ENCODE measurements at regions not wholly inside any gene's neighbourhood (a gene's known extent, or its start where the extent isn't known, plus 50 kb on each side); places are given as distances from the start of the nearest gene placed in this dataset.

- no peak overlapping the region for H3K9ac ChIP-seq (replicated peaks; ENCODE audit: extremely low read depth, insufficient read depth, low read length)
- no peak overlapping the region for H2AFZ ChIP-seq (ENCODE audit: low read depth, low read length)
- no peaks in the 10 kb centered on the region for H3K36me3 ChIP-seq (ENCODE audit: control insufficient read depth in 2 of 2, extremely low read depth in 1 of 2, insufficient read depth in 2 of 2, low read length in 2 of 2)
- no peak overlapping the region for H3K4me3 ChIP-seq (replicated peaks in 1 of 3; ENCODE audit: insufficient read depth in 1 of 3, low read depth in 1 of 3, low read length in 3 of 3)
- no peaks in the 10 kb centered on the region for H3K4me1 ChIP-seq (ENCODE audit: control insufficient read depth, extremely low read depth, insufficient read depth, low read length)
- no TSS peak for BruUV-seq (replicated peaks)
- CTCF ChIA-PET: no interaction called here
- TF ChIP-seq POLR2AphosphoS5 (IDR thresholded peaks at IDR 0.05; ENCODE audit: insufficient read depth, low read depth, low read length): no peak
- FAIRE-seq: no peak
- intact Hi-C loops (cut with micrococcal nuclease) (no loop called here), dilution Hi-C loops (cut with MboI; ENCODE audit: extremely low pct_ligation_motif_present, low sequenced_read_pairs) (no loop called here)
- no peaks in the 10 kb centered on the region for H3K79me2 ChIP-seq (ENCODE audit: control insufficient read depth, insufficient read depth, low read length)
- H3K4me2 ChIP-seq (ENCODE audit: insufficient read depth, low read length): no peak overlapping the region
- no peaks in the 10 kb centered on the region for H3K9me3 ChIP-seq (replicated peaks; ENCODE audit: control insufficient read depth, insufficient read depth, low read length)
- no peaks in the 10 kb centered on the region for H4K20me1 ChIP-seq (replicated peaks; ENCODE audit: control insufficient read depth, extremely low read depth, insufficient read depth, low read length)
- DNase-seq (ENCODE audit: low read depth, low spot score): no peak
- no peak overlapping the region for H3K27ac ChIP-seq (ENCODE audit: insufficient read depth, low read depth, low read length)
- H3K9me1 ChIP-seq (replicated peaks; ENCODE audit: control insufficient read depth, extremely low read depth, insufficient read depth, low read length): no peaks in the 10 kb centered on the region
- POLR2A ChIA-PET: no interaction called here
- H3K27me3 ChIP-seq (ENCODE audit: control insufficient read depth in 2 of 2, insufficient read depth in 2 of 2, low read length in 2 of 2): no peaks in the 10 kb centered on the region
Observed at GRCh38 chr4:104868533-104868932, 278.1 kb upstream of the TET2 start.

- FAIRE-seq (no peak), DNase-seq (ENCODE audit: low read depth, low spot score) (no peak)
- BruUV-seq (replicated peaks): no TSS peak
- intact Hi-C loops (cut with micrococcal nuclease) (no loop called here), dilution Hi-C loops (cut with MboI; ENCODE audit: extremely low pct_ligation_motif_present, low sequenced_read_pairs) (no loop called here)
- H3K4me3 ChIP-seq (replicated peaks in 1 of 3; ENCODE audit: insufficient read depth in 1 of 3, low read depth in 1 of 3, low read length in 3 of 3): no peak overlapping the region
- H4K20me1 ChIP-seq (replicated peaks; ENCODE audit: control insufficient read depth, extremely low read depth, insufficient read depth, low read length): no peaks in the 10 kb centered on the region
- no peaks in the 10 kb centered on the region for H3K4me1 ChIP-seq (ENCODE audit: control insufficient read depth, extremely low read depth, insufficient read depth, low read length)
- no peaks in the 10 kb centered on the region for H3K27me3 ChIP-seq (ENCODE audit: control insufficient read depth in 2 of 2, insufficient read depth in 2 of 2, low read length in 2 of 2)
- H3K79me2 ChIP-seq (ENCODE audit: control insufficient read depth, insufficient read depth, low read length): no peaks in the 10 kb centered on the region
- no peaks in the 10 kb centered on the region for H3K36me3 ChIP-seq (ENCODE audit: control insufficient read depth in 2 of 2, extremely low read depth in 1 of 2, insufficient read depth in 2 of 2, low read length in 2 of 2)
- no peaks in the 10 kb centered on the region for H3K9me1 ChIP-seq (replicated peaks; ENCODE audit: control insufficient read depth, extremely low read depth, insufficient read depth, low read length)
- ChIA-PET CTCF (no interaction called here), POLR2A (no interaction called here)
- no peak overlapping the region for H3K9ac ChIP-seq (replicated peaks; ENCODE audit: extremely low read depth, insufficient read depth, low read length)
- no peak overlapping the region for H2AFZ ChIP-seq (ENCODE audit: low read depth, low read length)
- H3K27ac ChIP-seq (ENCODE audit: insufficient read depth, low read depth, low read length): no peak overlapping the region
- no peak overlapping the region for H3K4me2 ChIP-seq (ENCODE audit: insufficient read depth, low read length)
- H3K9me3 ChIP-seq (replicated peaks; ENCODE audit: control insufficient read depth, insufficient read depth, low read length): no peaks in the 10 kb centered on the region
- TF ChIP-seq POLR2A (IDR thresholded peaks at IDR 0.05; ENCODE audit: low read depth, low read length) (no peak), EZH2 (IDR thresholded peaks at IDR 0.05; ENCODE audit: borderline replicate concordance, low read depth, low read length, severe bottlenecking) (no peak), JUN (IDR thresholded peaks at IDR 0.05; ENCODE audit: borderline replicate concordance, insufficient read depth, insufficient read length, low read depth) (no peak), MYC (IDR thresholded peaks at IDR 0.05; ENCODE audit: low read depth, low read length) (no peak), FOS (IDR thresholded peaks at IDR 0.05; ENCODE audit: borderline replicate concordance, insufficient read depth, low read length) (no peak), GATA2 (IDR thresholded peaks at IDR 0.05; ENCODE audit: insufficient read depth, insufficient read length, low read depth, low read length) (no peak), POLR2AphosphoS5 (IDR thresholded peaks at IDR 0.05; ENCODE audit: insufficient read depth, low read depth, low read length) (no peak)
- TF ChIP-seq, protein P1, sequence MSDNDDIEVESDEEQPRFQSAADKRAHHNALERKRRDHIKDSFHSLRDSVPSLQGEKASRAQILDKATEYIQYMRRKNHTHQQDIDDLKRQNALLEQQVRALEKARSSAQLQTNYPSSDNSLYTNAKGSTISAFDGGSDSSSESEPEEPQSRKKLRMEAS (IDR thresholded peaks at IDR 0.05; ENCODE audit: insufficient read depth, insufficient read length): no peak
- TF ChIP-seq, protein P2, sequence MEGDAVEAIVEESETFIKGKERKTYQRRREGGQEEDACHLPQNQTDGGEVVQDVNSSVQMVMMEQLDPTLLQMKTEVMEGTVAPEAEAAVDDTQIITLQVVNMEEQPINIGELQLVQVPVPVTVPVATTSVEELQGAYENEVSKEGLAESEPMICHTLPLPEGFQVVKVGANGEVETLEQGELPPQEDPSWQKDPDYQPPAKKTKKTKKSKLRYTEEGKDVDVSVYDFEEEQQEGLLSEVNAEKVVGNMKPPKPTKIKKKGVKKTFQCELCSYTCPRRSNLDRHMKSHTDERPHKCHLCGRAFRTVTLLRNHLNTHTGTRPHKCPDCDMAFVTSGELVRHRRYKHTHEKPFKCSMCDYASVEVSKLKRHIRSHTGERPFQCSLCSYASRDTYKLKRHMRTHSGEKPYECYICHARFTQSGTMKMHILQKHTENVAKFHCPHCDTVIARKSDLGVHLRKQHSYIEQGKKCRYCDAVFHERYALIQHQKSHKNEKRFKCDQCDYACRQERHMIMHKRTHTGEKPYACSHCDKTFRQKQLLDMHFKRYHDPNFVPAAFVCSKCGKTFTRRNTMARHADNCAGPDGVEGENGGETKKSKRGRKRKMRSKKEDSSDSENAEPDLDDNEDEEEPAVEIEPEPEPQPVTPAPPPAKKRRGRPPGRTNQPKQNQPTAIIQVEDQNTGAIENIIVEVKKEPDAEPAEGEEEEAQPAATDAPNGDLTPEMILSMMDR (IDR thresholded peaks at IDR 0.05; ENCODE audit: extremely low read depth in 1 of 2, insufficient read depth in 1 of 2, low read depth in 1 of 2, low read length in 2 of 2): no peak
Observed at GRCh38 chr4:104868958-104869357, 277.7 kb upstream of the TET2 start.

Measured in endothelial cell of umbilical vein (primary cell).